ENCODE measurements at regions not wholly inside any gene's neighbourhood (a gene's known extent, or its start where the extent isn't known, plus 50 kb on each side); places are given as distances from the start of the nearest gene placed in this dataset.

DNA sequence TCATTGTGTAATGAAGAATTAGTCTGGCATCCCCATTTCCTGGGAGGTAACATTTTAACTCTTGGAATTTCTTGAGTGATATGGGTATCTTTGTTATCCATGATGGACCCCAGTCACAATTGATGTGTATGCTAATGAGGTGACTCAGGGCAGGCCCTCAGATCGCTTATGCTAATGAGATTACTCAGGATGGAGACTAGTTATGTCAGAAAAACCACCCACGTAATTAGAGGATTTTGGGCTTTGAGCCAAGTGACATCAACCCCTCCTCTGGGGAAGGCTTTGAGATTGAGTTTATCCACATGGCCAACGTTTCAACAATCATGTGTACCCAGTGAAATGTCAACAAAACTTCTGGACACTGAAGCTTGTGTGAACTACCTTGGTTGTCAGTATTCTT is 772.7 kb downstream of the STPG2 start:
- Histone ChIP-seq H4K20me1 (replicated peaks; ENCODE audit: control insufficient read depth, extremely low read depth, insufficient read depth, low read length) (no peaks in the 10 kb centered on the region), H3K9me3 (replicated peaks; ENCODE audit: control insufficient read depth, insufficient read depth, low read length) (no peaks in the 10 kb centered on the region), H2AFZ (ENCODE audit: low read depth, low read length) (no peak overlapping the region), H3K9me1 (replicated peaks; ENCODE audit: control insufficient read depth, extremely low read depth, insufficient read depth, low read length) (no peaks in the 10 kb centered on the region), H3K4me2 (ENCODE audit: insufficient read depth, low read length) (no peak overlapping the region), H3K36me3 (ENCODE audit: control insufficient read depth in 2 of 2, extremely low read depth in 1 of 2, insufficient read depth in 2 of 2, low read length in 2 of 2) (no peaks in the 10 kb centered on the region), H3K4me3 (replicated peaks in 1 of 3; ENCODE audit: insufficient read depth in 1 of 3, low read depth in 1 of 3, low read length in 3 of 3) (no peak overlapping the region), H3K9ac (replicated peaks; ENCODE audit: extremely low read depth, insufficient read depth, low read length) (no peak overlapping the region), H3K27ac (ENCODE audit: insufficient read depth, low read depth, low read length) (no peak overlapping the region), H3K79me2 (ENCODE audit: control insufficient read depth, insufficient read depth, low read length) (no peaks in the 10 kb centered on the region), H3K27me3 (ENCODE audit: control insufficient read depth in 2 of 2, insufficient read depth in 2 of 2, low read length in 2 of 2) (no peaks in the 10 kb centered on the region), H3K4me1 (ENCODE audit: control insufficient read depth, extremely low read depth, insufficient read depth, low read length) (no peaks in the 10 kb centered on the region)
- TF ChIP-seq JUN (IDR thresholded peaks at IDR 0.05; ENCODE audit: borderline replicate concordance, insufficient read depth, insufficient read length, low read depth) = no peak
- TF ChIP-seq POLR2AphosphoS5 (IDR thresholded peaks at IDR 0.05; ENCODE audit: insufficient read depth, low read depth, low read length) = no peak
- TF ChIP-seq, protein P1, sequence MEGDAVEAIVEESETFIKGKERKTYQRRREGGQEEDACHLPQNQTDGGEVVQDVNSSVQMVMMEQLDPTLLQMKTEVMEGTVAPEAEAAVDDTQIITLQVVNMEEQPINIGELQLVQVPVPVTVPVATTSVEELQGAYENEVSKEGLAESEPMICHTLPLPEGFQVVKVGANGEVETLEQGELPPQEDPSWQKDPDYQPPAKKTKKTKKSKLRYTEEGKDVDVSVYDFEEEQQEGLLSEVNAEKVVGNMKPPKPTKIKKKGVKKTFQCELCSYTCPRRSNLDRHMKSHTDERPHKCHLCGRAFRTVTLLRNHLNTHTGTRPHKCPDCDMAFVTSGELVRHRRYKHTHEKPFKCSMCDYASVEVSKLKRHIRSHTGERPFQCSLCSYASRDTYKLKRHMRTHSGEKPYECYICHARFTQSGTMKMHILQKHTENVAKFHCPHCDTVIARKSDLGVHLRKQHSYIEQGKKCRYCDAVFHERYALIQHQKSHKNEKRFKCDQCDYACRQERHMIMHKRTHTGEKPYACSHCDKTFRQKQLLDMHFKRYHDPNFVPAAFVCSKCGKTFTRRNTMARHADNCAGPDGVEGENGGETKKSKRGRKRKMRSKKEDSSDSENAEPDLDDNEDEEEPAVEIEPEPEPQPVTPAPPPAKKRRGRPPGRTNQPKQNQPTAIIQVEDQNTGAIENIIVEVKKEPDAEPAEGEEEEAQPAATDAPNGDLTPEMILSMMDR (IDR thresholded peaks at IDR 0.05; ENCODE audit: extremely low read depth in 1 of 2, insufficient read depth in 1 of 2, low read depth in 1 of 2, low read length in 2 of 2) = no peak
- TF ChIP-seq, protein P2, sequence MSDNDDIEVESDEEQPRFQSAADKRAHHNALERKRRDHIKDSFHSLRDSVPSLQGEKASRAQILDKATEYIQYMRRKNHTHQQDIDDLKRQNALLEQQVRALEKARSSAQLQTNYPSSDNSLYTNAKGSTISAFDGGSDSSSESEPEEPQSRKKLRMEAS (IDR thresholded peaks at IDR 0.05; ENCODE audit: insufficient read depth, insufficient read length) = no peak
- dilution Hi-C loops (cut with MboI; ENCODE audit: extremely low pct_ligation_motif_present, low sequenced_read_pairs) (no loop called here), intact Hi-C loops (cut with micrococcal nuclease) (no loop called here)
- CTCF ChIA-PET = no interaction called here
- FAIRE-seq (no peak), DNase-seq (ENCODE audit: low read depth, low spot score) (no peak)
- POLR2A ChIA-PET = no interaction called here
- no TSS peak for BruUV-seq (replicated peaks)

DNA sequence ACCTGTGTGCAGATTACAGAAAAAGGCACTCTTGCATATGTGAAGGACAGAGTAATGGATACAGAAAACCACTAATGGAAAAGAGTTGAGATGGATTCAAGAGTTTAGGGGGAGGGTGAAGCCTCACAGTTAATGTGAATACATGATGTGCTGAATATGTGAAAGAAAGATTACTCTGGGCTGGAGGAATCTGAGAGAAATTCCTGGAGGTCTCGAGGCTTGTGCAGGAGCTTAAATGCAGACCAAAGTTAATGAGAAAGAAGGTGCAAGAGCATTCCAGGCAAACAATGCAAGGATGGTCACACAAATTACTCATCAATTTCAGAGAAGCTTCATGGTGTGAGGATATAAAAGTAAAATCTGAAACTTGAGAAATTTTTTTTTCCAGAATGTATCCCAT is 768.8 kb downstream of the STPG2 start:
- dilution Hi-C loops (cut with MboI; ENCODE audit: extremely low pct_ligation_motif_present, low sequenced_read_pairs) = no loop called here
- POLR2A ChIA-PET = no interaction called here
- CTCF ChIA-PET = no interaction called here

More for the DNA sequence above, 768.8 kb downstream of the STPG2 start:
- Histone ChIP-seq H3K9me3 (replicated peaks; ENCODE audit: control insufficient read depth, insufficient read depth, low read length) (no peaks in the 10 kb centered on the region), H3K36me3 (ENCODE audit: control insufficient read depth in 2 of 2, extremely low read depth in 1 of 2, insufficient read depth in 2 of 2, low read length in 2 of 2) (no peaks in the 10 kb centered on the region), H3K27me3 (ENCODE audit: control insufficient read depth in 2 of 2, insufficient read depth in 2 of 2, low read length in 2 of 2) (no peaks in the 10 kb centered on the region), H2AFZ (ENCODE audit: low read depth, low read length) (no peak overlapping the region), H3K27ac (ENCODE audit: insufficient read depth, low read depth, low read length) (no peak overlapping the region), H3K4me1 (ENCODE audit: control insufficient read depth, extremely low read depth, insufficient read depth, low read length) (no peaks in the 10 kb centered on the region), H3K9ac (replicated peaks; ENCODE audit: extremely low read depth, insufficient read depth, low read length) (no peak overlapping the region), H3K4me2 (ENCODE audit: insufficient read depth, low read length) (no peak overlapping the region), H4K20me1 (replicated peaks; ENCODE audit: control insufficient read depth, extremely low read depth, insufficient read depth, low read length) (no peaks in the 10 kb centered on the region), H3K4me3 (replicated peaks in 1 of 3; ENCODE audit: insufficient read depth in 1 of 3, low read depth in 1 of 3, low read length in 3 of 3) (no peak overlapping the region), H3K9me1 (replicated peaks; ENCODE audit: control insufficient read depth, extremely low read depth, insufficient read depth, low read length) (no peaks in the 10 kb centered on the region), H3K79me2 (ENCODE audit: control insufficient read depth, insufficient read depth, low read length) (no peaks in the 10 kb centered on the region)
- FAIRE-seq = no peak
- DNase-seq (ENCODE audit: low read depth, low spot score) = no peak
- no TSS peak for BruUV-seq (replicated peaks)
- TF ChIP-seq POLR2AphosphoS5 (IDR thresholded peaks at IDR 0.05; ENCODE audit: insufficient read depth, low read depth, low read length) = no peak
- TF ChIP-seq GATA2 (IDR thresholded peaks at IDR 0.05; ENCODE audit: insufficient read depth, insufficient read length, low read depth, low read length) = no peak
- TF ChIP-seq, protein P1 (IDR thresholded peaks at IDR 0.05; ENCODE audit: extremely low read depth in 1 of 2, insufficient read depth in 1 of 2, low read depth in 1 of 2, low read length in 2 of 2) = no peak
- TF ChIP-seq FOS (IDR thresholded peaks at IDR 0.05; ENCODE audit: borderline replicate concordance, insufficient read depth, low read length) = no peak
- no peak for TF ChIP-seq EZH2 (IDR thresholded peaks at IDR 0.05; ENCODE audit: borderline replicate concordance, low read depth, low read length, severe bottlenecking)
- TF ChIP-seq JUN (IDR thresholded peaks at IDR 0.05; ENCODE audit: borderline replicate concordance, insufficient read depth, insufficient read length, low read depth) = no peak
- TF ChIP-seq MYC (IDR thresholded peaks at IDR 0.05; ENCODE audit: low read depth, low read length) = no peak
- TF ChIP-seq, protein P2 (IDR thresholded peaks at IDR 0.05; ENCODE audit: insufficient read depth, insufficient read length) = no peak
- TF ChIP-seq POLR2A (IDR thresholded peaks at IDR 0.05; ENCODE audit: low read depth, low read length) = no peak
- intact Hi-C loops (cut with micrococcal nuclease) = no loop called here
